OCI-LY7 (cell line): ENCODE measurements at regions not wholly inside any gene's neighbourhood (a gene's known extent, or its start where the extent isn't known, plus 50 kb on each side); places are given as distances from the start of the nearest gene placed in this dataset.

ENCODE experiments used
- BruUV-seq: library from RNA; stranded (reverse); fragments of 400-500 nt; replicated peaks from 2 replicates; lab custom pipeline; 2021; lab: Mats Ljungman, UMichigan
- CTCF ChIA-PET: fragments of 300-600 bp; sonication (Branson Sonifier 250); formaldehyde crosslinking; loops from one replicate; lab custom pipeline; 2022; ENCODE audit warnings: antibody characterized with exemption; ENCODE audit not compliant: unreplicated experiment; lab: Charles Lee
- POLR2A ChIA-PET: fragments of 300-600 bp; sonication (Branson Sonifier 250); formaldehyde crosslinking; loops from one replicate; lab custom pipeline; 2022; ENCODE audit warnings: antibody characterized with exemption; lab: Charles Lee
- DNase-seq: peaks from one replicate; pipeline ENCODE4 v3.0.0-alpha.2; 2015; ENCODE audit warnings: low spot score
- H2AFZ ChIP-seq: fragments of 200-600 bp; sonication (generic), shearing (Covaris generic); 2 replicates; pipeline ENCODE4 v1.6.1; 2014; ENCODE audit warnings: mild to moderate bottlenecking, antibody characterized with exemption, low read length, moderate library complexity
- H3K27ac ChIP-seq: fragments of 200-600 bp; sonication (generic); 2 replicates; pipeline ENCODE4 v1.5.1; 2014; ENCODE audit warnings: mixed run types, low read depth, mild to moderate bottlenecking, moderate library complexity, low read length, inconsistent platforms; ENCODE audit not compliant: poor library complexity, severe bottlenecking
- H3K36me3 ChIP-seq: fragments of 200-600 bp; sonication (generic); 2 replicates; pipeline ENCODE4 v1.6.1; 2014; ENCODE audit warnings: mild to moderate bottlenecking, antibody characterized with exemption, low read length, moderate library complexity, mixed read lengths; ENCODE audit not compliant: insufficient read depth
- H3K4me1 ChIP-seq: fragments of 200-600 bp; sonication (generic); 2 replicates; pipeline ENCODE4 v1.5.1; 2014; ENCODE audit warnings: mild to moderate bottlenecking, low read length; ENCODE audit not compliant: insufficient read depth, poor library complexity, severe bottlenecking
- H3K4me2 ChIP-seq: fragments of 200-600 bp; sonication (generic); 2 replicates; pipeline ENCODE4 v1.6.1; 2014; ENCODE audit warnings: mild to moderate bottlenecking, low read length
- H3K4me3 ChIP-seq: fragments of 200-600 bp; sonication (generic); 2 replicates; pipeline ENCODE4 v1.5.1; 2014; ENCODE audit warnings: mild to moderate bottlenecking, low read depth, low read length; ENCODE audit not compliant: poor library complexity, severe bottlenecking
- H3K79me2 ChIP-seq: fragments of 200-600 bp; sonication (generic); 2 replicates; pipeline ENCODE4 v1.6.1; 2016; ENCODE audit warnings: low read depth, mild to moderate bottlenecking, low read length, moderate library complexity, mixed read lengths; ENCODE audit not compliant: insufficient read depth
- H3K9me2 ChIP-seq: fragments of 200-600 bp; sonication (generic); 2 replicates; pipeline ENCODE4 v1.6.1; 2016; ENCODE audit warnings: mild to moderate bottlenecking, low read length, mixed read lengths; ENCODE audit not compliant: insufficient read depth
- H3K9me3 ChIP-seq: fragments of 200-600 bp; sonication (generic); 2 replicates; pipeline ENCODE4 v1.6.1; 2014; ENCODE audit warnings: mild to moderate bottlenecking, mixed run types, low read length, mixed read lengths
- H4K20me1 ChIP-seq: fragments of 200-600 bp; sonication (generic); 2 replicates; pipeline ENCODE4 v1.6.1; 2014; ENCODE audit warnings: mild to moderate bottlenecking, antibody characterized with exemption, low read length, moderate library complexity, mixed read lengths; ENCODE audit not compliant: insufficient read depth
- EZH2phosphoT487 ChIP-seq: fragments of 200-600 bp; sonication (generic); IDR thresholded peaks from 2 replicates; pipeline ENCODE4 v1.6.1; 2018; ENCODE audit warnings: low read depth, borderline replicate concordance, mild to moderate bottlenecking, mixed run types, antibody characterized with exemption, low read length, moderate library complexity, mixed read lengths
- intact Hi-C: fragments of 100-400 bp; cut with micrococcal nuclease; formaldehyde crosslinking; loops from one replicate; pipeline ENCODE4 v1.10.0; 2022; ENCODE audit not compliant: unreplicated experiment
- TF ChIP-seq, protein P1 (sequence below): fragments of 200-600 bp; sonication (generic); conservative IDR thresholded peaks from 2 replicates; pipeline ENCODE4 v1.5.1; 2014; ENCODE audit warnings: mild to moderate bottlenecking, antibody characterized with exemption, low read length, moderate library complexity, mixed read lengths

DNA sequence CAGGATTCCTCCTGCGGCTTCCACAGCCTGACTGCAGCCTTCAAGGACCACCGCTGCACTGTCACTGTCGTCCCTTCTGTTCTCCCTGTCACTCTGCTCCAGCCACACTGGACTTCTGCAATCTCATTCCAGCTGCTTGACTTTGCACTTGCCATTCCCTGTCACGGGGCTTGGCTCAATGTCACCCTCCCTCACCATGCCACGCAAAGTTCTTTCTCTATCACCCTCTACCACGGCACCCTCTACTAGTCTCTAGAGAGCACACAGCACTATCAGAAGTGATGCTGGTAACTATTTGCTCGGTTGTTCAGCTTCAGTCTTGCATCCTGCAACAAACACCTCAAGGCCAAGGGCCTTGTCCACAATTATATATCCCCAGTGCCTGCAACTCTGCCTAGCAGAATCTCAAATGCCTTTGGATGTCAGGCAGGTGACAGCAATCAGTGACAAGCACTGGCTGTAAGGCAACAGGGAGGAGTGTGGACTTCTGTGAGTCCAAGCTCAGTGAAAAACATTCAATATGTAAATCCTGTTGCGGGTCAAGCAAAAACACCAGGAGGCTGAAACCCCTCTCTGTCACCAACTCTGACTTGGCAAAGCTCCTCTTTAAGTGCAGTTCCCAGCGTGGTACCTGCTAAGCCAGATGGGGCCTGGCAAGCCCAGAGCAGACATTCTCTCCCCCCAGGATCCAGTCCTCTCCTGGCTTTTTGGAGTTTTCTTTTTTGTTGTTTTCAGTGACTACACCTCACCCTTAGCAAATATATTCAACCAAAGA is 259.9 kb downstream of the FGFR2 start:
- H3K79me2 ChIP-seq, result no peaks in the 10 kb centered on the region
- no peak overlapping the region for H3K4me3 ChIP-seq
- H3K27ac ChIP-seq, result no peak overlapping the region
- TF ChIP-seq, protein P1, sequence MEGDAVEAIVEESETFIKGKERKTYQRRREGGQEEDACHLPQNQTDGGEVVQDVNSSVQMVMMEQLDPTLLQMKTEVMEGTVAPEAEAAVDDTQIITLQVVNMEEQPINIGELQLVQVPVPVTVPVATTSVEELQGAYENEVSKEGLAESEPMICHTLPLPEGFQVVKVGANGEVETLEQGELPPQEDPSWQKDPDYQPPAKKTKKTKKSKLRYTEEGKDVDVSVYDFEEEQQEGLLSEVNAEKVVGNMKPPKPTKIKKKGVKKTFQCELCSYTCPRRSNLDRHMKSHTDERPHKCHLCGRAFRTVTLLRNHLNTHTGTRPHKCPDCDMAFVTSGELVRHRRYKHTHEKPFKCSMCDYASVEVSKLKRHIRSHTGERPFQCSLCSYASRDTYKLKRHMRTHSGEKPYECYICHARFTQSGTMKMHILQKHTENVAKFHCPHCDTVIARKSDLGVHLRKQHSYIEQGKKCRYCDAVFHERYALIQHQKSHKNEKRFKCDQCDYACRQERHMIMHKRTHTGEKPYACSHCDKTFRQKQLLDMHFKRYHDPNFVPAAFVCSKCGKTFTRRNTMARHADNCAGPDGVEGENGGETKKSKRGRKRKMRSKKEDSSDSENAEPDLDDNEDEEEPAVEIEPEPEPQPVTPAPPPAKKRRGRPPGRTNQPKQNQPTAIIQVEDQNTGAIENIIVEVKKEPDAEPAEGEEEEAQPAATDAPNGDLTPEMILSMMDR, result no peak
- no peak for TF ChIP-seq EZH2phosphoT487
- no peaks in the 10 kb centered on the region for H3K9me3 ChIP-seq
- no peak overlapping the region for H2AFZ ChIP-seq
- no peak for DNase-seq
- H3K36me3 ChIP-seq, result no peaks in the 10 kb centered on the region
- no peaks in the 10 kb centered on the region for H4K20me1 ChIP-seq
- no peaks in the 10 kb centered on the region for H3K9me2 ChIP-seq
- no TSS peak for BruUV-seq
- no peak overlapping the region for H3K4me2 ChIP-seq
- intact Hi-C loops, result no loop called here
- ChIA-PET CTCF (no interaction called here), POLR2A (interaction anchor here (0.6 kb wide), 1 partner anchor 207 kb away, joined by 5 read pairs; no protein-coding TSS in a partner anchor)
- no peaks in the 10 kb centered on the region for H3K4me1 ChIP-seq

DNA sequence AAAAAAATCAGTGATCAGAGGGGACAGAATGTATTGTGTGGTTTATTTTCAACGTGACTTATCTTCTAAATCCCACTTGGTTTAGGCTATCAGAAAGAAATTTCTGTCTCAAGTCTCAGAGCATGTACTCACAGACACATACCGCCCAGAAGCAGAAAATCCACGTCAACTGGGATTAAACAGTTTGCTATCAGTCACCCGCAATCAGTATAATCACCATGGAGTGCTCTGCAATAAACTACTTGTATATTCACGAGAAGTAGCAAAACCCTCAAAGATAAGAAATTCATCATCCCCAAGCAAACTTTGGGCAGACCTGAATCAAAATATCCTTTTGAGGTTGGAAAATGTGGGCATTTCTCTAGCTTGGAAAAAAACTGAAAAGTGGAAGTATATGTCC is 259.1 kb downstream of the FGFR2 start:
- H3K27ac ChIP-seq, result no peak overlapping the region
- H3K4me2 ChIP-seq, result no peak overlapping the region
- ChIA-PET CTCF (no interaction called here), POLR2A (no interaction called here)
- no peaks in the 10 kb centered on the region for H4K20me1 ChIP-seq
- H3K4me3 ChIP-seq, result no peak overlapping the region
- H3K9me2 ChIP-seq, result no peaks in the 10 kb centered on the region
- no TSS peak for BruUV-seq
- H3K36me3 ChIP-seq, result no peaks in the 10 kb centered on the region
- no peak overlapping the region for H2AFZ ChIP-seq
- H3K9me3 ChIP-seq, result no peaks in the 10 kb centered on the region
- intact Hi-C loops, result no loop called here
- no peaks in the 10 kb centered on the region for H3K79me2 ChIP-seq
- TF ChIP-seq, protein P1, result no peak
- no peak for TF ChIP-seq EZH2phosphoT487
- no peak for DNase-seq
- H3K4me1 ChIP-seq, result no peaks in the 10 kb centered on the region

DNA sequence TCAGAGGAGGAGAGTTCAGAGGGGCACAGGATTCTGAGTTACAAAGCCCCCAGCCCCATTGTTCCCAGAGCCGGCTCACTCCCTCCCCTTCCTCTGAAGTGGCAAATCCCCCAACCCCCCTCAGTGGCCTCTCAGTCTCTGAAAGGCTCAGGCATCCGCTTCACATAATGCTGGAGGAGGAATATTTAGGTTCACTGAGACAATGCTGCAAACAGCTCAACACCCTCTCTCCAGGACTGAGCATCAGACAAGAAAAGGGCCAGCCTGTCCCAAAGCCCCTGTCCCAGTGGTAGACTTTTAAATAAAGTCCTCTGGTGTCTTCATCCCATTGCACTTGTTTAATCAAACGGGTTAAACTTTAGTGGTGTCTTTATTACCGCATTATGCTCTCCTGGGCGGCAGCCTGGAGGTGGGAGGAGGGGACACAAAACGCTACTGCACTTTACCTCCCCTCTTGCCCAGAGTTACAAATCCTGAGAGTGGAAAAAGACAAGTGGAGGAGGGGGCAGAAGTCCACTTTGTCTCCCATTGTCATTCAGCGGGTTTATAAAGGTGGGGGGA is 257.9 kb downstream of the FGFR2 start:
- CTCF ChIA-PET, result no interaction called here
- intact Hi-C loops, result no loop called here
- Histone ChIP-seq H3K4me1 (no peaks in the 10 kb centered on the region), H3K4me3 (no peak overlapping the region), H3K4me2 (no peak overlapping the region), H4K20me1 (no peaks in the 10 kb centered on the region), H3K27ac (no peak overlapping the region), H3K79me2 (no peaks in the 10 kb centered on the region), H3K36me3 (no peaks in the 10 kb centered on the region), H3K9me3 (no peaks in the 10 kb centered on the region), H2AFZ (no peak overlapping the region), H3K9me2 (no peaks in the 10 kb centered on the region)
- POLR2A ChIA-PET, result no interaction called here
- BruUV-seq, result no TSS peak
- TF ChIP-seq, protein P1, result no peak
- no peak for TF ChIP-seq EZH2phosphoT487
- DNase-seq, result no peak
